Kidney epithelial cell (primary cell): ENCODE measurements at regions not wholly inside any gene's neighbourhood (a gene's known extent, or its start where the extent isn't known, plus 50 kb on each side); places are given as distances from the start of the nearest gene placed in this dataset.
"Not testable (repeated sequence)": the region's sequence is repeated elsewhere in the genome, so short reads cannot be mapped to it uniquely, and the experiment has no call there.

ENCODE experiments used
- DNase-seq: peaks from one replicate; pipeline ENCODE4 v3.0.0-alpha.2; 2010; ENCODE audit warnings: low read depth
- H3K27me3 ChIP-seq: 2 replicates; pipeline ENCODE4 v1.6.0; 2011; ENCODE audit warnings: low read length; ENCODE audit not compliant: control insufficient read depth, insufficient read depth
- H3K36me3 ChIP-seq: 2 replicates; pipeline ENCODE4 v1.5.1; 2011; ENCODE audit warnings: low read length; ENCODE audit not compliant: control insufficient read depth, insufficient read depth
- H3K4me3 ChIP-seq: 2 replicates; pipeline ENCODE4 v1.5.1; 2011; ENCODE audit warnings: low read depth, mild to moderate bottlenecking, control low read depth, low read length
- CTCF ChIP-seq: IDR thresholded peaks from 2 replicates; pipeline ENCODE4 v1.5.1; 2011; ENCODE audit warnings: mild to moderate bottlenecking, moderate library complexity, low read length, control low read depth, inconsistent platforms; ENCODE audit not compliant: insufficient read depth, poor library complexity, severe bottlenecking

GRCh38 chr18:22067109-22067508 is 102.3 kb upstream of the GATA6 start:
- DNase-seq = no peak
- H3K4me3 ChIP-seq = no peak overlapping the region
- H3K36me3 ChIP-seq = no peaks in the 10 kb centered on the region
- TF ChIP-seq CTCF = no peak
- H3K27me3 ChIP-seq = no peaks in the 10 kb centered on the region

GRCh38 chr18:22067682-22068081 is 101.7 kb upstream of the GATA6 start:
- no peak for DNase-seq
- Histone ChIP-seq H3K36me3 (no peaks in the 10 kb centered on the region), H3K27me3 (no peaks in the 10 kb centered on the region), H3K4me3 (no peak overlapping the region)
- no peak for TF ChIP-seq CTCF

- not testable (repeated sequence) for H3K27me3 ChIP-seq, H3K4me3 ChIP-seq, DNase-seq, H3K36me3 ChIP-seq
Measured at GRCh38 chr18:22068784-22069183, 100.6 kb upstream of the GATA6 start.

- no peak for TF ChIP-seq CTCF
- no peaks in the 10 kb centered on the region for H3K27me3 ChIP-seq
- DNase-seq = no peak
- H3K36me3 ChIP-seq = no peaks in the 10 kb centered on the region
- H3K4me3 ChIP-seq = no peak overlapping the region
Measured at GRCh38 chr18:22069916-22070315, 99.5 kb upstream of the GATA6 start.

- no peak for TF ChIP-seq CTCF
- no peaks in the 10 kb centered on the region for H3K36me3 ChIP-seq
- H3K27me3 ChIP-seq = no peaks in the 10 kb centered on the region
- no peak for DNase-seq
- no peak overlapping the region for H3K4me3 ChIP-seq
Measured at GRCh38 chr18:22073411-22073810, 96.0 kb upstream of the GATA6 start.

GRCh38 chr18:22074282-22075070 is 94.9 kb upstream of the GATA6 start:
- Histone ChIP-seq H3K27me3 (no peaks in the 10 kb centered on the region), H3K36me3 (no peaks in the 10 kb centered on the region), H3K4me3 (no peak overlapping the region)
- no peak for TF ChIP-seq CTCF
- no peak for DNase-seq
